NCI-H82 (cell line): ENCODE measurements at regions not wholly inside any gene's neighbourhood (a gene's known extent, or its start where the extent isn't known, plus 50 kb on each side); places are given as distances from the start of the nearest gene placed in this dataset.
"Not testable (repeated sequence)": the region's sequence is repeated elsewhere in the genome, so short reads cannot be mapped to it uniquely, and the experiment has no call there.

ENCODE experiments used
- DNase-seq: peaks from one replicate; lab custom pipeline; 2025; lab: John Stamatoyannopoulos, UW

GRCh38 chr20:48154040-48154765 lies 368.9 kb upstream of the SULF2 start:
- no peak for DNase-seq

GRCh38 chr20:48153523-48153922 lies 368.2 kb upstream of the SULF2 start:
- DNase-seq: peak; percentile 15

GRCh38 chr20:48153103-48153502 lies 367.8 kb upstream of the SULF2 start:
- no peak for DNase-seq

- DNase-seq: no peak
Observed at GRCh38 chr20:48150568-48150967, 365.3 kb upstream of the SULF2 start.

GRCh38 chr20:48149902-48150301 lies 364.6 kb upstream of the SULF2 start:
- peak; percentile 97 for DNase-seq

GRCh38 chr20:48148916-48149672 lies 363.8 kb upstream of the SULF2 start:
- peak; percentile 22 for DNase-seq

GRCh38 chr20:48148020-48148419 lies 362.7 kb upstream of the SULF2 start:
- DNase-seq: no peak

- DNase-seq: no peak
Observed at GRCh38 chr20:48147311-48147710, 362.0 kb upstream of the SULF2 start.

- DNase-seq: no peak
Observed at GRCh38 chr20:48146877-48147276, 361.6 kb upstream of the SULF2 start.

GRCh38 chr20:48146308-48146707 lies 361.0 kb upstream of the SULF2 start:
- no peak for DNase-seq

- no peak for DNase-seq
Observed at GRCh38 chr20:48143435-48144081, 358.3 kb upstream of the SULF2 start.

- DNase-seq: no peak
Observed at GRCh38 chr20:48142516-48142773, 357.2 kb upstream of the SULF2 start.

GRCh38 chr20:48141660-48142515 lies 356.6 kb upstream of the SULF2 start:
- no peak for DNase-seq

- no peak for DNase-seq
Observed at GRCh38 chr20:48139262-48140041, 354.2 kb upstream of the SULF2 start.

GRCh38 chr20:48132834-48133233 lies 347.6 kb upstream of the SULF2 start:
- no peak for DNase-seq

GRCh38 chr20:48131581-48131980 lies 346.3 kb upstream of the SULF2 start:
- no peak for DNase-seq

GRCh38 chr20:48129345-48129942 lies 344.2 kb upstream of the SULF2 start:
- no peak for DNase-seq

- no peak for DNase-seq
Observed at GRCh38 chr20:48128436-48128835, 343.2 kb upstream of the SULF2 start.

GRCh38 chr20:48127964-48128363 lies 342.7 kb upstream of the SULF2 start:
- DNase-seq: not testable (repeated sequence)

- peak; percentile 74 for DNase-seq
Observed at GRCh38 chr20:48127133-48127532, 341.9 kb upstream of the SULF2 start.

- peak; percentile 19 for DNase-seq
Observed at GRCh38 chr20:48126227-48126740, 341.0 kb upstream of the SULF2 start.
